Ureter (tissue), 1 donor: ENCODE measurements at regions not wholly inside any gene's neighbourhood (a gene's known extent, or its start where the extent isn't known, plus 50 kb on each side); places are given as distances from the start of the nearest gene placed in this dataset.
"Not testable (repeated sequence)": the region's sequence is repeated elsewhere in the genome, so short reads cannot be mapped to it uniquely, and the experiment has no call there.

Experiments used
- DNase-seq: peaks from one replicate; pipeline ENCODE4 v3.0.0-alpha.2; 2020; ENCODE audit warnings: low spot score
- donor health status: DM: yes; HTN: yes; CAD: no.

DNA sequence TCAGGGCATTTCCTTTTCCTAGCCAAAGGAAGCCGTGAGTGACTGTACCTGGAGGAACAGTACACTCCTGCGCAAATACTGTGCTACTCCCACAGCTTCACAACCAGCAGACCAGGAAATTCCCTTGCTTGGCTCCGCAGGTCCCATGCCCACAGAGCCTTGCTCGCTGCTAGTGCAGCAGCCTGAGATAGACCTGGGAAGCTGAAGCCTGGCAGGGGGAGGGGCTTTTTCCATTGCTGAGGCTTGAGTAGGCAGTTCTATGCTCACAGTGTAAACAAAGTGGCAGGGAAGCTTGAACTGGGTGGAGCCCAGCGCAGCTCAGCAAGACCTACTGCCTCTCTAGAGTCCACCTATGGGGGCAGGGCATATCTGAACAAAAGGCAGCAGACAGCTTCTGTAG lies 291.2 kb downstream of the HGF start:
- DNase-seq = peak; percentile 51

DNA sequence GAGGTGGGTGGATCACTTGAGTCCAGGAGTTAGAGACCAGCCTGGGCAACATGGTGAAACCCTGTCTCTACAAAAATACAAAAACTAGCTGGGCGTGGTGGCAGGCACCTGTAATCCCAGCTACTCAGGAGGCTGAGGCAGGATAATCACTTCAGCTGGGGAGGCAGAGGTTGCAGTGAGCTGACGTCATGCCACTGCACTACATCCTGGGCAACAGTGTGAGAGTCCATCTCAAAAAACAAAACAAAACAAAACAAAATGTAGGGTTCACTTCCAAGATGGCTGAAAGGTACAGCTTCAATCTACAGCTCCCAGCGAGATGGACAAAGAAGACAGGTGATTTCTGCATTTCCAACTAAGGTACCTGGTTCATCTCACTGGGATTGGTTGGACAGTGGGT lies 291.6 kb downstream of the HGF start:
- DNase-seq = not testable (repeated sequence)

DNA sequence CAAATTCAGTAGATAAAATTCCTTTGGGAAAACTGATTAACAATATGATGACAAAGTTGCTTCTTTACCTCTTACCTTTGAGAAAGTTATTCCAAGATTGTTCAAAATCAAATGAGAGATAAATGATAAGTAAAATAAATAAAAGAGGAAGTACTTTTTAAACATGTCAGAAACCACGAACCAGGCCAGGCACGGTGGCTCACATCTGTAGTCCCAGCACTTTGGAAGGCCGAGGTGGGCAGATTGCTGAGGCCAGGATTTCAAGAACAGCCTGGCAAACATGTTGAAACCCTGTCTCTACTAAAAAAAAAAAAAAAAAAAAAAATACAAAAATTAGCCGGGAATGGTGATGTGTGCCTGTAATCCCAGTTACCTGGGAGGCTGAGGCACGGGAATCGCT lies 296.6 kb downstream of the HGF start:
- DNase-seq = no peak

DNA sequence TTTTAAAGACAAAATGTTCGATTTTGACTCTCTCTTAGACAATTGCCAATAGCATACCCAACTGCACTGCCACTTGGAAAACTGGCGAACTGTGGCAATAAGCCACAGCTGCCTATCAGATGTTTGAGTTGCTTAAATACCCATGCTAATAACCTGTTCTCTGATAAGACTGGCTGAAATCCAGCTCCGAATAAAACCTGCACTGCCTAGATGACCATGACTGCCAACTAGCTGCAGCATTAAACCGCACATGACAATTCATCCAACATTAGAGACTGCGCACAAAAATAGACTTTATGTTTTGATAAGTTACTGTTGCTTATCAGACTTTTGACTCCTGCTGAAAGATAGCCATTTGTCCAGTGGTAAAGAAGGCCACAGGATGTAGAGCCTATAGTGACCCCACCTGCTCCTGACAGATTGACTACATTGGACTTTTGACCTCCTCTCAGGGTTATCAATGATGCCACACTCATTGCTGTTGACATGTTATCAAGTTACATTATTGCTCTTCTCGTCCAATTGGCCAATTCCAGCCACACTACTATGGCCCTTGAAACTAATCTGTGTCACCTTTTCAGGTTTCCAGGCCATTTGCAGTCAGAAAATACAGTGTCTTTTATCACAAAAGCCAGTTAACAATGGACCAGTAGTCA lies 299.0 kb downstream of the HGF start:
- DNase-seq = no peak

DNA sequence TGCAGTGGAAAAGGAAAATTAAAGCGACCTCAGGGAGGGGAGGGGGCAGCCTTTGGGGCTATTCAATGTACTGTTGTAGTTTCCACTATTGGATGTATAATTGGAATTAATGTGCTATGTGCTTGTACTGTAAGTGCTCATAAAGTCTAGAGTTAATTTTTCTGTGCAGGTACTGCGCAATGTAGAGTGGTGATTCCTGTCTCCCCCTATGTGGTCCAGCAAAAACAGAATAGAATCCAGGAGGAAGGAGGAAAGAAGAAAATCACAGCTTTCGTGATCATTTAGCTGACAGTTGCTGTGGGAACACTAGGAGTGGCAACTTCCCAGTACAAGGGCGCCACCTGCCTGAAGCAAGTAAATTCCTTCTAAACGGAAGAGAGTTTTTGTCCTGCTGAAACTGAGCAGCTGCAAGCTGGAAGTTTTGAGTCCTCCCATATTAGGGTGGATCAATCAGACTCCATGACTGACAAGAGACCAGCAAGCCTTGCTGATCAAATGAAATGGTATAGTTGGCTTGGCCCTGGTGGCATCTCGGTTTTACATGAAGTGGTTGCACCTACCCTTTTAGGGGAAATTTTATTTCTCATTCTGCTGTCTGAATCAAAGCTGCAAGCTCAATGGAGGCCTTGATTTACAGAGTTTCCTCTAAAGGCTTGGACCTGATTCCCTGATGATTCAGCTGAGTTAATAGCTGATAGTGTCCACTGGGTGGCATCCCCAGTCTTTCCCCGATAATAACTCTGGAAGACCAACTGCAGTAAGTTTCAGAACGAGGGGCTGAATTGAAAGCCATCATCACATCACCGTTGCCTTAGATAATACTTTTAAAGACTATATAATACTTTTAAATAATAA lies 299.8 kb downstream of the HGF start:
- DNase-seq = peak; percentile 72

DNA sequence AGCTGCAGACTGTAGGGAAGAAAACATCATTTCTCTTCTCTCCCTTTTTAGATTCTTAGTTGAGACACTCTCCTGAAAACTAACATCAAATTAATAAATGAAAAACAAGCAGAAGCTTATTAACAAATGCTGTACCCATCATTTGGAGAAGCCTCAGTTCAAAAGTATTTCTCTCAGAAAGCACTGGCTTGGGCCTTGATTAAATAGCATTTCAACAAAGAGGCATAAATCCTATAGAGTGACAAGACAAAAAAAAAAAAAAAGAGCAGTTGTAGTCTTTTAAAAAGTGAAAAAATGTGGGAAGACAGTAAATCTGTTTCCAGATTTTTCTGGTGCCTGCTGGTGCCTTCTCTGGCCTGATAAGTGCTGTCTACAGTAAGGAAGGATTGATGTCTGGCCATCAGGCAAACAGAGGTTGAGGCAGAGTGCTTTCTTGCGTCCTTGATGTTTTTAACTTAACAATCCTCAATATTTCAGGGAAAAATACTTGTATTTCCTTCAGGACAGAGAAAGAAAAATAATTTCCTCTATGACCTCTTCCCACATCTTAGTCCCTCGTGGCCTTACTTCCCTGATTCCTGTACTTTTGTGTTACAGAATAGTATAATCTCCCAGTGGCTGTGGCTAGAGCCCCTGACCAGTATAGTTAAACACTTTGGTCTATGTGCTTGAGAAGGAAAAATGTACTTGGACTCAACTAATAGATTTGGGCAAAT lies 300.5 kb downstream of the HGF start:
- no peak for DNase-seq

DNA sequence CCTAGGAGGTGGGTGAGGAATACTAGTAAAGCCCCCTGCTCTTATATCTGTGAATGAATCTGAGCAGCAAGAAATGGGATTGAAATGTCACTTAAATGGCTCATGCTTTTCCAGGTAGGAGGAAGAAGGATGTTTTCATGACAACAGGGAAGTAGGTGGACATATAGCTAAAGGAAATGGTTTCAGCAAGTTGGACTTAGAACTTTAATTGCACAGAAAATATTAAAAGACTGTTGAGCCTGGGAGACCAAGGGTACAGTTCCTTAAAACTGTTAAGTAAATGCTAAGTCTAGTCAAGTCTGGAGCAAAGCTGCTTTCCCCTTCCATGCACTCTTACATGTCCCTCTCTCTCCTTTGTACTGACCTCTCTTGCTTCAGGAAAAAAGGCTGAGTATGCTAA lies 301.3 kb downstream of the HGF start:
- no peak for DNase-seq

DNA sequence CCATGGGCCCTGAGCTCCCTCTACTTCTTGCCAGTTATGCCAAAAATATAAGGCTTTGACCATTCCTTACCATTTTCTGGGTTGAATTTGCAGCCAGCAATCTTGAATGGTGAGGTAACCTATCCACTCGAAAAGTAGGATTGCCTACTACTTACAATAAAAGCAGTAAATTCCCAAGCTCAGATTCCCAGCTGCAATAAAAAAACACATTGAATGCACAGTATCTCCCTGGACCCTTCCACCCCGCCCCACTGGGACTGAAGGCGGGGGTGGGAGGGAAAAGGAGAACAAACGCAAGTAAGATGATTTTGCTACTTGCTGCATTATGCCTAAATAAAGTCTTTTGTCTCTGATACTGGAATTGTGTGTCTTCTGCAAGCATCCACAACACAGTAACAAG lies 301.9 kb downstream of the HGF start:
- DNase-seq = no peak

DNA sequence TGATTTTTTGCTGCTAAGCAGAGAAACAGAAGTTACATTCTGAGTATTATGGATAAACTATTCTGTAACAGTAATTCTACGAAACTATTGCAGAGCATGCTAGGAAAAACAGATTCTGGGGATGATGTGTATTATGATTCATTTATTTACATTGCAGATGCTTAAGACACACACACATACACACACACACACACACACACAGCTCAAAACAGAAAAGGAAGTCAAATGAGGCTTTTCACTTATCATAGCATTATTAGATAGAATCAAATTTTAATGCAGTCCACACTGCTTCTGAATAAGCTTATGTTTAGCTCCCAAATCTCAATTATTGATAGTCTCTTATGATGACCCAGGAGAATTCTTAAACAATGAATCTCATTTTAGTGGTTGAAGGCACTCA lies 307.2 kb downstream of the HGF start:
- no peak for DNase-seq

DNA sequence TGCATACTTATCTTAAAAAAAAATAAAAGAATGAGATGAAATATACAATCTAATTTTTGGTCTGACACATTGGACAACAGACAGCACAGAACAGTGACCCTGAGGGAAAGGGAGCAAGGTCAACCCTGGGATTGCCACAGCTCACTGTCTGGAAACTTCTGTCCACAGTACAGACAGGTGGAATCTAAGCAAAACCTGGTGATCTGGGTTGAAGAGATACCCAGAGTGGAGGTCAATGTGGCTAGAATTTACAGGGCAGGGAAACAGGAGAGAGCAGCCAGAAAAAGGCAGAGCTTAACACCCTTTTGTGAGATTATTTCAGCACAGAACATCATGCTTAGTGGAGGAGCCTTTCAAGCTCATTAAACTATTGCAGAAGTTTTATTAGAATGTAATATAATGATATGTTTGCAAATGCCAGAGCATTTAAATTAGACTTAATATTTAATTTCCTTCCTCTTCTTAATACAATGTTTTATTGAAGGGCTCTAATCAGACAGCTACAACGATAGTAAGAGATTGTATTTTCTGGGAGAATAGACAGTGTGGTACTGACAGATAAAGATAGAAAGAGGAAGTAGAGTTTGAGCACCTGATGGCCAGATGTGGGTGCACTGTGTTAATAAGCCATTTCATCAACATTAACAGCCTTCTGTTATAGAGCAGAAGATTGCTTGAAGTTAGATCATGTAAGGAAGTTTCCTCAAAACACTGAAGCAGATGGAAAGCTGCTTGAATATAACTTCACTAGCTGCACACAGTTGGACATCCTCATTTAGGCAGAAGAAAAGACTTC lies 309.4 kb downstream of the HGF start:
- DNase-seq = no peak

DNA sequence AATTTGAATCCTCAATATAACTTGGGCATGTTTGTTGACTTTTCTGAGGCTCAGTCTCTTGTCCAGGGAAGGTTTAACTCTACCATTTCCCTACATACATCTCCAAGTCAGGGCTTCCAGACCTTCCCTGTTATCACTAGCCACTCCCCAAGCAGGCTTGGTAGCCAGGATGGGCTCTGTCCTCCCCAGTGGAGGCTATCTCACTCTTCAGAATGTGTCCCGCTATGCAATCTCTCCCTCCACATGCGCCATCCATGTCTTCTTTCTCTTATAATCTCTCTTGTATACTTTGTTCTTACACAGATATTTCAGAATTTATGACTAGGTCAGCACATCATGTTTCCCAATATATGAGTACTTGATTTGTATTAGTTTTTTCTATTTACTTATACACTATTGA lies 310.4 kb downstream of the HGF start:
- no peak for DNase-seq

DNA sequence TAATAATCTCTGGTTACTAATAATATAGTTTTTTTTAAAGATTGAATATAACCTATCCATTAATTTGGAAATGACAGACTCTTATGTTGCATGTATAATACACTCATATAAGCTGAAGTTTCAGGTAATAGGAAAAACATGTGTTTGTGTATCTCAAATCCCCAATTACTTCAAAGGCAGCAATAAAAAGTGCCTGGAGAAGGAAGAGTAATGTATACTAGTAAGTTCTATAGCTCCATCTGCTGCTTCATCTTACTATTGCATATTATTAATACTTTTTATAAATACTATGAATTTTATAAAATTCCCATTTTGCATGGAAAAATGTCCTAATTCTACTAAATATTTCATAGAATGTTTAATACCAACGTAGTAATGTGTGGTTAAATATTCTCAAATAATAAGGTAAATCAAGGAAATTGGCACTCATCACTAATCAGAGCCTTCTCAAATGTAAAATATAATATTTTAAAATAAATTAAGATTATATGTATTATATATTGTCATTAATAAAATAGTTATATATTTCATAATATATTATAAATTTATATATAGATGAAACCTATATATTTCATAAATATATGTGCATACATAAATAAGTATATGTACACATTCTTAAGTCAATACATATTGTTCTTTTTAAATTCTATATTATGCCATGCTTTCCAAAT lies 311.9 kb downstream of the HGF start:
- DNase-seq = no peak

DNA sequence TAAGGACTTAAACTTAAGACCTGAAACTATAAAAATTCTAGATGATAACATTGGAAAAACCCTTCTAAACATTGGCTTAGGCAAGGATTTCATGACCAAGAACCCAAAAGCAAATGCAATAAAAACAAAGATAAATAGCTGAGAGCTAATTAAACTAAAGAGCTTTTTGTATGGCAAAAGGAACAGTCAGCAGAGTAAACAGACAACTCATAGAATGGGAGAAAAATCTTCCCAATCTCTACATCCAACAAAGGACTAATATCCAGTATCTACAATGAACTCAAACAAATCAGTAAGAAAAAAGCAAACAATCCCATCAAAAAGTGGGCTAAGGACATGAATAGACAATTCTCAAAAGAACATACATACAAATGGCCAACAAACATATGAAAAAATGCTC lies 316.1 kb downstream of the HGF start:
- DNase-seq = not testable (repeated sequence)

DNA sequence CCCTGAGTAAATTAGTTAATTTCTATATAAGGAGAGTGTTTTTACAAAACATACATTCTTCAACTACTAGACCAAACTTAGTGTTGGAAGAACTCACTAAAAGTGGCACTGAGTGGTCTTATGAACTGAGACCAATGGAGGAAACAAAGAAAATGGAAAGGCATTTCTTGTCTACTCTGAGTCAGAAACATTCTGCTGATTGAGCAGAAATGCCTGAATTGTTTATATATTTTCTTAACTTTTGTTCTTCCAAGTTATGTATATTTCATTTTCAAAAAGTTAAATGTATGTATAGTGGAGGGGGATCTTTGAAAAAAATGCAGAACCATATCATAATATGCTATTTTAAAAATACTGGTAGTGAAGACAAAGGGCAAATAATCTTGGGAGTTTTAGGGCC lies 320.7 kb downstream of the HGF start:
- no peak for DNase-seq

DNA sequence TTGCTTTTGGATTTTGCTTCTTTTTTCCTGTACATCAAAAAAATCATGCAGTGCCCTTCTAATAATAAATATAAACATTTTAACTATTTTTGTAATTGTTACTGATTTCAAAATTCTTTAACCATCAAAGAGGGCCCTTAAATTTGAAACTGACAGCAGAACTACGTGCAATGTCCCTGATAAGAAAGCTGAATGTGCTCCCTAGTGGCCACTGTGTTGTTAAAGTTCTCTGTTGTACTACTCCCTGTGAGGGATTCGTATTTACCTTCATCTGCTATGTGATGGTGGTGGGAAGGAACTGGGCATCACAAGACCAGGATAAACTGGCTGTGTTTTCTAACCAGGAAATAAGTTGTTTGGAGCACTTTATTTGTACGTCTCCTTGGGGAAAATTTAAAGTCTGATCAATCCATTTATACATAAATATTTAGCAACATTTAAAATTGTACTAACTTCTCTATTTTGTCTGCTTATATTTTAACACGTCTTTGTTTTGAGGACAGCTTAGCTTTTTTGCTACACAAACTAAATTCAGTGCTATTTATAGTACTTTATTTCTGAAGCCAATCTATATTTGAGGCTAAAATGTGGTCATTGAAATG lies 322.4 kb downstream of the HGF start:
- DNase-seq = peak; percentile 56

DNA sequence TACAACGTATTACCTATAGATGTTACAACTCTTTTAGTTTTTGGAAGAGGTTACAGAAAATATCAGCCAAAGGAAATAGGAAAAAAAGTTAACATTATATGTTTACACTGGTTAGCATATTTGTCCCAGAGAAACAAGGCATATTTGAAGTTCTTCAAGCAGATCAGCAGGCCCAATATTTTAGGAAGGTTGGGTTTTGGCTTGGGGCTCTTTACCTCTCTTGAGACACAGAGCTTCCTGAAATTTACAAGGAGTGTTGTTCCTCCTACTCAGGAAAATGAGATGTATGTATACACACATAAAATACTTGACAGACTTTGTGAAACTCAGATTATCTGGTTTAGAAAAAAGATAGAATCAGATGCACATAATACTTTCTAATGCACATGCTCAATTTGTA lies 323.6 kb downstream of the HGF start:
- DNase-seq = no peak

DNA sequence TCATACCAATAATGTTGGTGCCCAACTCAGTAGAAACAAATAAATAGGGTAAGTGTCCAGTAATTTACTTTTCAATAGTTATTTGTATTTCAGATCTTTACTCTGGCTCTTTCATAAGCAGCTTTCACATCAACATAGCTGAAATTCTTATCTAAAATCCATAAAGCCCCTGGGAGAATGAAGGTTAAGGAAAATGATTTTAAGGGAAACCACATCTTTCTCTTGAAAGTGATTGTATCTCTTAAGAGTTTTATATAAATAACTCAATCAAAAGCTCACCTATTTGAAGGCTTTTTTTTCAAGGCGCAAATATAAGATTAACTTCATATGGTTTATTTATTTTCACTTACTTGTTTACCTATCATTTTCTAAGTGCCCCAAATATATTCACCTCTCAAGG lies 324.4 kb downstream of the HGF start:
- no peak for DNase-seq

DNA sequence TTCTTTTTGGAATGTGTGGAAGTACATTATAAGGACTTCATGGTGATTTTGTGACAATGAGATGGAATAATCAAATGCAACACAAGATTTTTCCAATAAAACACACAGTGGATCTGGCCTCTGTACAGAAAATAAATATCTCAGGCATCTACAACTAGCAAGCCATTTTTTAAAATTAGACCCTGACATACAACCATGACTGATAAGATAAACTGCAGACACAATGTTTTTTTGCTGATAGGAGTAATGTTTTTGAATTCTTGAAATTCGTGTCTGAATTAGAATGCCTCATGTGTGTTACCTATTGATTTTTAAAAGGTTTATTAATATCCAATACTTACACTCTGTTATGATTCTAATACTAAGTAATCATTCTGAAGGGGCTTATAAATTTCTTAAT lies 328.1 kb downstream of the HGF start:
- no peak for DNase-seq

DNA sequence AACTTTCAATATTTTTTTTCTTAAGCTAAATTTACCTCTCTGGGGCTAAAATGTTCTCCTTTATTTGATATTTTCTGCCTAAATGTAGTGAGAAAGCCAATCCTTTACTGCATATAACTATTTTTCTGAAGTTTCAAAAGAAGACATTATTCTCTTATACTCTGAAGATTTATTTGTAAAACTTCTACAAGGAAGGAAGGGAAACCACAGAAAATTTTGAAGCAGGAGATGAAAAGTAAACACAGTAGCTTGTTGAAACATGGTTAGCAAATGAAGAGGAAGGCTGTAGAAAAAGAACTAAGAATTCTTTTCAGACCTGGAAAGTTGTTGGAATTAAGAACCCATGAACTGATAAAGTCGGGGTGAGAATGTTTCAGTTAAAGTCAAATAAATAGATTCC lies 330.3 kb downstream of the HGF start:
- no peak for DNase-seq

DNA sequence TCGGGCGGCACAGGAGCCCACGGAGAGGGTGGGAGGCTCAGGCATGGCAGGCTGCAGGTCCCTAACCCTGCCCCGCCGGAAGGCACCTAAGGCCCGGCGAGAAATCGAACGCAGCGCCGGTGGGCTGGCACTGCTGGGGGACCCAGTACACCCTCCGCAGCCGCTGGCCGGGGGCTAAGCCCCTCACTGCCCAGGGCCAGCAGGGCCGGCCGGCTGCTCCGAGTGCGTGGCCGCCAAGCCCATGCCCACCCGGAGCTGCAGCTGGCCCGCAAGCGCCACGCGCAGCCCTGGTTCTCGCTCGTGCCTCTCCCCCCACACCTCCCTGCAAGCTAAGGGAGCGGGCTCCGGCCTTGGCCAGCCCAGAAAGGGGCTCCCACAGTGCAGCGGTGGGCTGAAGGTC lies 332.7 kb downstream of the HGF start:
- DNase-seq = not testable (repeated sequence)

DNA sequence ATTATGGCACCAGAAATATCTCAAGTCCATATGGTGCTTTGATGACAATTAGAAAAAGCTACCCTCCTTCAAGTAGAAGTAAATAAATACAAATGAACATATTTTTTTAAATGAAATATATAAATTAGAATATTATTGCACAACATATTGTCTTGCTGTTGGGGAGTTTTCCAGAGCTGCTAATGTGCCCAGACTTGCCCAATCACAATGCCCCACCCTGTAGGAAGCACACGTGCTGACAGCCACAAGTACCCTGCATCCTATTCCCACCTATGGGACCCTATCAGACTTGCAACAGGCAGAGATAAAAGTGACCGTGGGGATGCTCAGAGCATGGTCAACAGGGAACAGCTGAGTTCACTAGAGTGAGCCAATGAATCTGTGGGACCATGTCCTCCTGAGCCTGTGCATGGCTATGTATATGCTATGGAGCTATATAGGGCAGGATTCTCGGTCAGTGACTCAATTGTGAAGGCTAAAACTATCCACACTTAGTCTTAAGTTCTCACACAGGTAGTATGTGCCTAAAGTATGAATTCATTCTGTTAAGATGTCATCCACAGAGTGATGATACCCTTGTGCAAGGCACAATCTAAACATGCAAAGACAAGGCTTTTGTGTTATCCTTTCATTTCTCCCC lies 336.0 kb downstream of the HGF start:
- DNase-seq = no peak
